ENCODE measurements at regions not wholly inside any gene's neighbourhood (a gene's known extent, or its start where the extent isn't known, plus 50 kb on each side); places are given as distances from the start of the nearest gene placed in this dataset.

DNA sequence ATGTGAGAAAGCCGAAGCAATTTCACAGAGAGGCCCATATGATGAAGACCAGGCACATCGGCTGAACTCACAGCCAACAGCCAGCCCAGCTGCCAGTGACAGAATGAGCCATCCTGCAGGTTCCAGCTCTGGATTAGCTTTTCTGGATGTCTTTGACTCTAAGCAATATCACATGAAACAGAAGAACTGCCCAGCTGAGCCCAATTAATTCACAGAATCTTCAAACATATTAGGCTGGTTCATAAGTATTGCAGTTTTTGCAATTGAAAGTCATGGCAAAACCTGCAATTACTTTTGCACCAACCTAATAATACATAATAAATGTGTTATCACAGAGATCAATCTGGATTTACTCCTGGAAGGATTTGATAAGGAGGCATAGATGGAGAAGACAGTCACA is 299.9 kb downstream of the RAB28 start:
- 11% methylated on average over 2 of the region's 2 CpGs for WGBS (ENCODE audit: missing lambda C conversion rate)
- TF ChIP-seq HES2 (IDR thresholded peaks at IDR 0.05): no peak
- no peak for TF ChIP-seq POLR2AphosphoS2 (conservative IDR thresholded peaks at IDR 0.05; ENCODE audit: low read length)
- no peak for TF ChIP-seq ATOH8 (CRISPR knock-in tag; IDR thresholded peaks at IDR 0.05; ENCODE audit: low read depth)
- no peak for TF ChIP-seq KDM1A (IDR thresholded peaks at IDR 0.05; ENCODE audit: low read depth)
- TF ChIP-seq CHD4 (IDR thresholded peaks at IDR 0.05; ENCODE audit: borderline replicate concordance): no peak
- TF ChIP-seq EHF (CRISPR knock-in tag; IDR thresholded peaks at IDR 0.05): no peak
- TF ChIP-seq SREBF2 (IDR thresholded peaks at IDR 0.05): no peak
- TF ChIP-seq SMC3 (IDR thresholded peaks at IDR 0.05): no peak
- ChIA-PET POLR2A (no interaction called here), CTCF (no interaction called here)
- Histone ChIP-seq H3K4me1 (no peaks in the 10 kb centered on the region), H3K4me2 (no peak overlapping the region), H3K4me3 (no peak overlapping the region), H3K27ac (no peak overlapping the region), H3K9me3 (no peaks in the 10 kb centered on the region)
- DNase-seq (ENCODE audit: low read depth in 1 of 2, low spot score in 1 of 2) (no peak), FAIRE-seq (no peak), ATAC-seq (no peak)

DNA sequence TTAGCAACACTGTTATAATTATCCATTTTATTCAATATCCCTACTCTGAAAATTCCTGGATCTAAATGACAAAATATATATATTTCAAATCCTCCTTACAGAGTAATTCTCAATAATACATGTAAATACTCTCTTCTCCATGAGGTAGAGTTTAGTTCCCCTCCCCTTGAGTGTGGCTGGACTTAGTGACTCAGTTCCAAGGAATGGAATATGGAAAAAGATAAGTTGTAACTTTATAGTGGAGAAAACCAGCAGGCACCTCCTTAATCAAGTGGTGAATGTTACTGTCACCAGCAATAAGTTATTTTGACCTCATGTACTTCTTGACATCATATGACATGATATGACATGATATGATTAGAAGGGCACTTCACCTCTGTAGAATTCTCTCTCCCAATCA is 302.0 kb downstream of the RAB28 start:
- no peak for FAIRE-seq
- CTCF ChIA-PET: no interaction called here
- POLR2A ChIA-PET: no interaction called here

GRCh38 chr4:13181681-13182080 is 302.5 kb downstream of the RAB28 start:
- ChIA-PET POLR2A (no interaction called here), CTCF (no interaction called here)
- Histone ChIP-seq H3K4me1 (no peaks in the 10 kb centered on the region), H3K9me3 (no peaks in the 10 kb centered on the region), H3K4me3 (no peak overlapping the region), H3K4me2 (no peak overlapping the region), H3K27ac (no peak overlapping the region)
- TF ChIP-seq USF2 (IDR thresholded peaks at IDR 0.05) (no peak), KDM1A (IDR thresholded peaks at IDR 0.05; ENCODE audit: low read depth) (no peak), NPAS2 (CRISPR knock-in tag; IDR thresholded peaks at IDR 0.05; ENCODE audit: borderline replicate concordance) (no peak), ZSCAN20 (CRISPR knock-in tag; IDR thresholded peaks at IDR 0.05) (no peak), PHF8 (IDR thresholded peaks at IDR 0.05; ENCODE audit: borderline replicate concordance, low read depth) (no peak), HEYL (CRISPR knock-in tag; IDR thresholded peaks at IDR 0.05) (no peak), ZFP36 (IDR thresholded peaks at IDR 0.05; ENCODE audit: borderline replicate concordance, partially characterized antibody) (no peak)
- no peak for DNase-seq (ENCODE audit: low read depth in 1 of 2, low spot score in 1 of 2)
- ATAC-seq: no peak
- 38% methylated on average over 4 of the region's 4 CpGs for WGBS (ENCODE audit: missing lambda C conversion rate)
- FAIRE-seq: no peak

More for the DNA sequence above, 302.0 kb downstream of the RAB28 start:
- no peak for ATAC-seq
- TF ChIP-seq EHF (CRISPR knock-in tag; IDR thresholded peaks at IDR 0.05) (no peak), ESRRA (IDR thresholded peaks at IDR 0.05; ENCODE audit: borderline replicate concordance, low read length) (no peak), RARB (CRISPR knock-in tag; IDR thresholded peaks at IDR 0.05) (no peak), HDAC2 (IDR thresholded peaks at IDR 0.05) (no peak), MYC (IDR thresholded peaks at IDR 0.05; ENCODE audit: borderline replicate concordance, low read length) (no peak), JUNB (IDR thresholded peaks at IDR 0.05) (no peak)
- H3K9me3 ChIP-seq: no peaks in the 10 kb centered on the region
- no peak overlapping the region for H3K4me2 ChIP-seq
- H3K4me3 ChIP-seq: no peak overlapping the region
- H3K27ac ChIP-seq: no peak overlapping the region
- no peak for DNase-seq (ENCODE audit: low read depth in 1 of 2, low spot score in 1 of 2)
- H3K4me1 ChIP-seq: no peaks in the 10 kb centered on the region

GRCh38 chr4:13180701-13181100 is 303.4 kb downstream of the RAB28 start:
- TF ChIP-seq, protein P1, sequence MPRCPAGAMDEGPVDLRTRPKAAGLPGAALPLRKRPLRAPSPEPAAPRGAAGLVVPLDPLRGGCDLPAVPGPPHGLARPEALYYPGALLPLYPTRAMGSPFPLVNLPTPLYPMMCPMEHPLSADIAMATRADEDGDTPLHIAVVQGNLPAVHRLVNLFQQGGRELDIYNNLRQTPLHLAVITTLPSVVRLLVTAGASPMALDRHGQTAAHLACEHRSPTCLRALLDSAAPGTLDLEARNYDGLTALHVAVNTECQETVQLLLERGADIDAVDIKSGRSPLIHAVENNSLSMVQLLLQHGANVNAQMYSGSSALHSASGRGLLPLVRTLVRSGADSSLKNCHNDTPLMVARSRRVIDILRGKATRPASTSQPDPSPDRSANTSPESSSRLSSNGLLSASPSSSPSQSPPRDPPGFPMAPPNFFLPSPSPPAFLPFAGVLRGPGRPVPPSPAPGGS (IDR thresholded peaks at IDR 0.05): no peak
- TF ChIP-seq E2F6 (IDR thresholded peaks at IDR 0.05; ENCODE audit: borderline replicate concordance, low read depth) (no peak), JUN (IDR thresholded peaks at IDR 0.05) (no peak), SMC3 (IDR thresholded peaks at IDR 0.05) (no peak), EHF (CRISPR knock-in tag; IDR thresholded peaks at IDR 0.05) (no peak)
- no peak for FAIRE-seq
- Histone ChIP-seq H3K27ac (no peak overlapping the region), H3K9me3 (no peaks in the 10 kb centered on the region), H3K4me3 (no peak overlapping the region), H3K4me2 (no peak overlapping the region), H3K4me1 (no peaks in the 10 kb centered on the region)
- ChIA-PET POLR2A (no interaction called here), CTCF (no interaction called here)
- no peak for DNase-seq (ENCODE audit: low read depth in 1 of 2, low spot score in 1 of 2)
- no peak for ATAC-seq
